ENCODE measurements at regions not wholly inside any gene's neighbourhood (a gene's known extent, or its start where the extent isn't known, plus 50 kb on each side); places are given as distances from the start of the nearest gene placed in this dataset.
"Not testable (repeated sequence)": the region's sequence is repeated elsewhere in the genome, so short reads cannot be mapped to it uniquely, and the experiment has no call there.

- DNase-seq, result no peak
These were observed 106.7 kb upstream of the CST7 start for GRCh38 chr20:24842274-24842917.

GRCh38 chr20:24842918-24843715 lies 106.0 kb upstream of the CST7 start:
- peak; percentile 53 to 68 for DNase-seq

DNA sequence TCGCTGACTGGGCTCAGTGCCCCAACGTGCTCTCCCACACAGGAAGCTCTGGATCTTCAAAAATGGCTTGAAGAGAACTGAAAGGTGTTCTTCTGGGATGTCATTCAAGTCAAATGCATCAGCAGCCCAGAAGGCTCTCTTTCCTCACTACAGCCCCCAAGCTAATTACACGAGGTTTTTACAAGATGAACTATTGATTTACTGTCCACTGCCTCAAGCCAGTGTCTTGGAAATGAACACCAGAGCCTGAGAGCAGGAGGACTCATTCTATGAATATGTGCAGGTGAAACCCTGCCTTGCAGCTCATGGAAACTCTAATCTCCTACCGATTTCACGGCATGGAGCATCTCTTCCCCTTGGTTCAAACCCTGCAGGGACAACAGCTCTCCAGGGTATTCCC lies 98.9 kb upstream of the CST7 start:
- no peak for DNase-seq

GRCh38 chr20:24851346-24852019 lies 97.6 kb upstream of the CST7 start:
- no peak for DNase-seq

- no peak for DNase-seq
These were observed 95.2 kb upstream of the CST7 start for GRCh38 chr20:24853916-24854315.

DNA sequence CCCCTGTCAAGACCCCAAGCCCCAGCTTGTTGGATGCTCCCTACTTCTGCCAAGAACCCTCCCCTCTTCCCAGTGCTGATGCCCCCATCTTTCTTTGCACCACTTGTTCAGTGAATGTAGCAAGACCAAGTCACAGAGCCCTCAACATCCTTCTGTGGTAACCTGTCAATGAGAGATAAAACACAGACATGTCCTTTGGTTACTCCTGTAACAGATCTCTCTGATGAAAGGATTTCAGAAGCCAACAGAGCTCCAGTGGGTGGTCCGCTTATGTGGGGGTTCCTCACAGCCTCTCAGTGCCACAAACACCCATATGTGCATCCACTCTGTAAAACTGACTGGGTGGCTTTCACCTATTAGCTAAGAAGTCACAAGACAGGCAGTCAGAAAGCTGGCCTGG lies 93.2 kb upstream of the CST7 start:
- DNase-seq, result no peak

DNA sequence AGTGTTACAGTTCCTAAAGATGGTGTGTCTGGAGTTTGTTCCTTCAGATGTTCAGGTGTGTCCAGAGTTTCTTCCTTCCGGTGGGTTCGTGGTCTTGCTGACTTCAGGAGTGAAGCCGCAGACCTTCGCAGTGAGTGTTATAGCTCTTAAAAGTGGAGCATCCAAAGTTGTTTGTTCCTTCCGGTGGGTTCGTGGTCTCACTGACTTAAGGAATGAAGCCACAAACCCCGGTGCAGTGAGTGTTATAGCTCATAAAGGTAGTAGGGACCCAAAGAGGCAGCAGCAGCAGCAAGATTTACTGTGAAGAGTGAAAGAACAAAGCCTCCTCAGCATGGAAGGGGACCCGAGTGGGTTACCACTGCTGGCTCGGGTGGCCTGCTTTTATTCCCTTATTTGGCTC lies 90.6 kb upstream of the CST7 start:
- not testable (repeated sequence) for DNase-seq

DNA sequence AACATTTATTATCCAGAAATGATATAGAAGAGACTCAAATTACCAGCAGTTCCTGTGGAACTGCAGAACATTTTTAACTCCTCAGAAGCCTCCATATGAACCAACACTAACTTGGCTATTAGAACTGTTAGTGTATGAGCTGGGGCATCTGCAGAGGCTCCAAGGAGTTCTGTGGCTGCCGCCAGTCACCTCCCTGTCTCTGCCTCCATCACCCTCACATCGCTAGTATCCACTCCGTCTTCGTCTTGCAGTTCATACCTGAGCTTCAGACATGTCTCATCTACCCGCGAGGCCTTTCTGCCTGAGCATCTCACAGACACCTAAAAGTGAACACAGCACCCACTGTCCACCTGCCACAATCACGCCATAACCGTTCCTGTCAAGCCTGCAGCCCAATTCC lies 89.5 kb upstream of the CST7 start:
- DNase-seq, result no peak

- no peak for DNase-seq
These were observed 86.9 kb upstream of the CST7 start for GRCh38 chr20:24862186-24862585.

GRCh38 chr20:24862606-24863005 lies 86.5 kb upstream of the CST7 start:
- no peak for DNase-seq

DNA sequence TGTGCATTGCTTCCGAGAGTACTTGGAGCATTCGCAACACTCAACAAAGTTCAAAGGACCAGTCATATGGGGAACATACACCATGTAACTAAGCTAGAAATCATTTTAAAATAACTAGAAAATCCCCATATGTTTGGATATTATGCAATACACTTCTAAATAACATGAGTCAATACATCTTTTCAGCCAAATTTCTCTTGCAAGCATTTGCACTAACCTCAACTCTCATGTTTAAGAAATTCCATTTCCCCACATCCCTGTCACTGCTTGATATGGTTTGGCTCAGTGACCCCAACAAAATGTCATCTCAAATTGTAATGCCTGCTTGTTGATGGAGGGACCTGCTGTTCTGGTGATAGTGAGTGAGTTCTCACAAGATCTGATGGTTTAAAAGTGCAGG lies 85.7 kb upstream of the CST7 start:
- no peak for DNase-seq

- DNase-seq, result no peak
These were observed 83.1 kb upstream of the CST7 start for GRCh38 chr20:24866008-24866407.

DNA sequence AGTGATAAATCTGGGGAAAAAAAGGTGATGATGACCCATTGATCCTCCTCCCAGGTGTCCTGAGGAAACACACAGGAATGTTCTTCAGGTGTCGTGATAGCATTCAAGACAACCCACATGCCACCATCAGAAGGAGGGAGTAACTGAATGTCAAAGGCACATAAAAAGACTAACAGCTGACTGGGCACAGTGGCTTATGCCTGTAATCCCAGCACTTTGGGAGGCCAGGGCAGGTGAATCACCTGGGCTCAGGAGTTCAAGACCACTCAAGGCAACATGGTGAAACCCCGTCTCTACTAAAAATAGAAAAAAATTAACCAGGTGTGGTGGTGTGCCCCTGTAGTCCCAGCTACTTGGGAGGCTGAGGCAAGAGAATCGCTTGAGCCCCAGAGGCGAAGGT lies 82.3 kb upstream of the CST7 start:
- DNase-seq, result no peak

DNA sequence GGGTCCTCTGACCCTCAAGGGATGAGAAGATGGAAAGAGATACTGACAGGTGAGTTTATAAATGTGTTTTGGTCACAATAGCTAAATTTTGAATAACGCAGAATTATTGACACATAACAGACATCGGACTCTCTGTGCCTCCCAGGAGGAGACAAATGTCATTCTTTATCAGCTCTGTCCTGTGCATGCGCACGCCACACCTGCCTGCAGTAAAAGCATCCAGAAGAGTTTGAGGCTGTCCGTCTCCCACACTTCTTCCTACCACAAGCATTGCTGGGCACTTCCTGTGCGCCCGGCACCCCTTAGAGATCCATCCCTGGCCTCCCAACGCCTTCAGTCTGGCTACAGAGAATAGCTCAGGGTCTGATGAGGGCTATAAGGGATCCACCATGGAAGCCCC lies 81.5 kb upstream of the CST7 start:
- no peak for DNase-seq

GRCh38 chr20:24868396-24868927 lies 80.6 kb upstream of the CST7 start:
- no peak for DNase-seq

DNA sequence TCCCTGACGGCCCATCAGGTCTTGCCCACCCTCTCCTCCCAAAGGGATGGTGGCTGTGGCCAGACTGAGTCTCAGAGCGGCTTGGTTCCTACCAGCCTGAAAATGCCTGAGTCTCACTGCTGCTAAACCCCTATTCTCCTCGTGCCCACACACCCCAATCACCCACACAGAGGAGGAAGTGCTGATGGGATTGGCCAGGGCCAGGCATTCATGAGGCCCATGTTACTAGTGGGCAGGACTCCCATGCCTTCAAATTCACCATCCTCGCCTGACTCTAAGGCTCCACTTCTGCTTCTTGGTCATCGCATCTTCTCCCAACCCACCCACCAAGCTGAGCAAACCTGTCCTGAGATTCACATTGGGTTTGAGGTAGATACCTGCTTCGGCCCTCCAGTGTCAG lies 80.1 kb upstream of the CST7 start:
- no peak for DNase-seq

GRCh38 chr20:24870057-24870456 lies 79.0 kb upstream of the CST7 start:
- DNase-seq, result no peak

- DNase-seq, result no peak
These were observed 78.2 kb upstream of the CST7 start for GRCh38 chr20:24870881-24871280.

DNA sequence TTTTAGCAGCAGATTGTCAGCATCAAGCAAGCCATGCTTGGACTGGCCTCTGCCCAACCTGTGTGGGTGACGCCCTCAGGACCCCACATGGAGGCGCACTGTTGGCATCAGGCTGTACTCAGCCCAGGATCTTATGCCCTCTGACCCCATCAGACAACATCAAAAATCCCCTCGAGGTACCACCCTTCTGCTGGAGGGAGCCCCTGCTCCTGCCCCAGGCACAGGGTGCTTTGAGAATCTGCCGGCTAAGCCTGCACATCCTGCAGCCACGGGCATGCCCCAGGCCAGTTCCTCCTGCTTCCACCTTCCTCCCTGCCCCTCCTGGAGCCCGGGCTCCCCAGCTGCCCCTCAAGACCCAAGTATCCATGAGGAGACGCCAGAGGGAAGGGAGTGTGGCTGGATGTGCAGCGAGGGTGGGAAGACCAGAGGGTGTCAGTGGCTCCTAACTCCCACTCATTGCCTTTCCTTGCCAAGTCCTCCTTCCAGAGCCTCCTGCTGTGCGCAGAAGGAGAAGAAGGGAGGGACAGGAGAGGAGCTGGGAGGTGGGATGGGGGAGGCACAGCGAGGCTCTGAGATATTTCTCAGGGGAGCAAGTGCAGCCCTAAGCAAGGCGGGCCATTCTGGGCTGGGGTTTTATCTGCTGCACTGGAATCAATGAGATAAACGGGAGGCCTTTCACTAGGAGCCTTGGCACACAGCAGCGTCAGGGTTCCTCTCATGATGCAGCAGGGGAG lies 77.4 kb upstream of the CST7 start:
- DNase-seq, result no peak

- no peak for DNase-seq
These were observed 76.6 kb upstream of the CST7 start for GRCh38 chr20:24872291-24873024.

- no peak for DNase-seq
These were observed 75.9 kb upstream of the CST7 start for GRCh38 chr20:24873025-24873620.

DNA sequence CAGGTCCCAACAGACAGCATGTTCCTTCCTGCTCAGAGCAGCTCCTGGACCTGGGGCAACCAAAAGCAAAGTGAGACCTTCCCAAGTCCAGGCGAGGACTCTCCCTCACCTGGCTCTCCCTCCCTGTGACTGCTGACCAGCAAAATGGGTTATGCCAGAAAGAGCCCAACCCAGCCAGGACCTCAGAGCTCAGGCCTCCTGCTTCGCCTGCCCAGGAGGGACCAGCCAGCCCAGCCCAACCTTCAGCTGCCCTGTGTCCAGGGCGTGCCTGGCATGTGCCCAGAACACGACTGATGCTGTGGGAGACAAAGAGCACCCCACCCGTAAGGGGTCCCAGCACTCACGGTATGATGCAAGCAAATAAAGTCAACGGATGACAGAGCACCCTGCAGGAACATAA lies 74.0 kb upstream of the CST7 start:
- no peak for DNase-seq

Measured in AML-193 (cell line).